WTC11 (cell line): ENCODE measurements at regions not wholly inside any gene's neighbourhood (a gene's known extent, or its start where the extent isn't known, plus 50 kb on each side); places are given as distances from the start of the nearest gene placed in this dataset.

Experiments
- ELF4 ChIP-seq: sonication (generic); formaldehyde crosslinking; IDR thresholded peaks from 2 replicates; pipeline ENCODE4 v1.8.1; 2022; ENCODE audit warnings: low read depth, mild to moderate bottlenecking, moderate library complexity, missing genetic modification reagents
- MYBL2 ChIP-seq: sonication (generic); formaldehyde crosslinking; IDR thresholded peaks from 2 replicates; pipeline ENCODE4 v1.8.1; 2023; ENCODE audit warnings: mild to moderate bottlenecking, moderate library complexity, missing genetic modification reagents
- NFYB ChIP-seq: sonication (generic); formaldehyde crosslinking; conservative IDR thresholded peaks from 2 replicates; pipeline ENCODE4 v1.8.0; 2022; ENCODE audit warnings: low read depth, missing genetic modification reagents
- TF ChIP-seq, protein P1 (sequence below): fragments of 200-600 bp; IDR thresholded peaks from 2 replicates; pipeline ENCODE4 v1.8.0; 2022; ENCODE audit warnings: antibody characterized with exemption
- TF ChIP-seq, protein P2 (sequence below): sonication (generic); formaldehyde crosslinking; IDR thresholded peaks from 2 replicates; pipeline ENCODE4 v1.8.0; 2022; ENCODE audit warnings: mild to moderate bottlenecking, missing genetic modification reagents

DNA sequence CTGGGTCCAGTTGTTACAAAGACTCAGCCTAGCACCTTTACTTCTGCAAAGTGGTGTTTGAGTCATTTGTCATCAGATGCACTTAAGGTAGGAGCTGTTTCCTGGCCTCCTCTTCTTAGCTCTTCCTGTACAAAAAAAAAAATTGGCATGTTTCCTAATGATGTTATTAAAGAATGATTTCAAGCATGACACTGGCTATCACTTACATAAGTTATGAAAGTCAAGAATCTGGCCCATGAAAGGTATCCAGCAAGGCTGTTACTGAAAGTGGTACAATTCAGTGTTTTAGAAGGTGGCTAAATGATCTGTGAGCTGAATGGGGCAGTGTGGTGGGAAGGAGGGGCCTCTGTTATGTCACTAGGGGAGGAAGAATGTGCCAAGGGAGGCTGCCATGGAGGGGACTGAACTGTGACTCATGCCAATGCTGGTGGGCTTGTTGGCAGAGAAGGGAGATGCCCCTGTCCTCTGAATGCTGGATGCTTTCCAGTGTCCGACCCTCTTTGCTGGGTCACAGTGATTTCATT is 175.1 kb upstream of the MAP1B start:
- TF ChIP-seq, protein P1, sequence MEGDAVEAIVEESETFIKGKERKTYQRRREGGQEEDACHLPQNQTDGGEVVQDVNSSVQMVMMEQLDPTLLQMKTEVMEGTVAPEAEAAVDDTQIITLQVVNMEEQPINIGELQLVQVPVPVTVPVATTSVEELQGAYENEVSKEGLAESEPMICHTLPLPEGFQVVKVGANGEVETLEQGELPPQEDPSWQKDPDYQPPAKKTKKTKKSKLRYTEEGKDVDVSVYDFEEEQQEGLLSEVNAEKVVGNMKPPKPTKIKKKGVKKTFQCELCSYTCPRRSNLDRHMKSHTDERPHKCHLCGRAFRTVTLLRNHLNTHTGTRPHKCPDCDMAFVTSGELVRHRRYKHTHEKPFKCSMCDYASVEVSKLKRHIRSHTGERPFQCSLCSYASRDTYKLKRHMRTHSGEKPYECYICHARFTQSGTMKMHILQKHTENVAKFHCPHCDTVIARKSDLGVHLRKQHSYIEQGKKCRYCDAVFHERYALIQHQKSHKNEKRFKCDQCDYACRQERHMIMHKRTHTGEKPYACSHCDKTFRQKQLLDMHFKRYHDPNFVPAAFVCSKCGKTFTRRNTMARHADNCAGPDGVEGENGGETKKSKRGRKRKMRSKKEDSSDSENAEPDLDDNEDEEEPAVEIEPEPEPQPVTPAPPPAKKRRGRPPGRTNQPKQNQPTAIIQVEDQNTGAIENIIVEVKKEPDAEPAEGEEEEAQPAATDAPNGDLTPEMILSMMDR: no peak
- no peak for TF ChIP-seq MYBL2 (CRISPR knock-in tag)
- no peak for TF ChIP-seq ELF4 (CRISPR knock-in tag)
- no peak for TF ChIP-seq NFYB (CRISPR knock-in tag)
- TF ChIP-seq, protein P2, sequence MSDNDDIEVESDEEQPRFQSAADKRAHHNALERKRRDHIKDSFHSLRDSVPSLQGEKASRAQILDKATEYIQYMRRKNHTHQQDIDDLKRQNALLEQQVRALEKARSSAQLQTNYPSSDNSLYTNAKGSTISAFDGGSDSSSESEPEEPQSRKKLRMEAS (CRISPR knock-in tag): no peak
